OCI-LY3 (cell line): ENCODE measurements at regions not wholly inside any gene's neighbourhood (a gene's known extent, or its start where the extent isn't known, plus 50 kb on each side); places are given as distances from the start of the nearest gene placed in this dataset.

ENCODE experiments used
- H2AFZ ChIP-seq: fragments of 200-600, 300-600 bp; shearing (Covaris generic); 2 replicates; pipeline ENCODE4 v1.6.0; 2014; ENCODE audit warnings: antibody characterized with exemption, low read depth, low read length
- H3K27ac ChIP-seq: fragments of 200-600, 300-600 bp; sonication (generic); 2 replicates; pipeline ENCODE4 v1.5.1; 2014; ENCODE audit warnings: mild to moderate bottlenecking, low read length, moderate library complexity, mixed read lengths
- H3K27me3 ChIP-seq: fragments of 200-600, 300-600 bp; sonication (generic); 2 replicates; pipeline ENCODE4 v1.6.1; 2014; ENCODE audit warnings: low read depth, low read length, mixed read lengths
- H3K36me3 ChIP-seq: fragments of 200-600, 300-600 bp; sonication (generic); replicated peaks from 2 replicates; pipeline ENCODE3; 2014; ENCODE audit warnings: low read depth, low read length, mixed read lengths
- H3K4me1 ChIP-seq: fragments of 300-600, 200-600 bp; sonication (generic); 2 replicates; pipeline ENCODE4 v1.6.1; 2014; ENCODE audit warnings: low read length, mixed read lengths
- H3K4me2 ChIP-seq: fragments of 200-600, 300-600 bp; sonication (generic); 2 replicates; pipeline ENCODE4 v1.6.1; 2014; ENCODE audit warnings: low read length, mixed read lengths
- H3K4me3 ChIP-seq: fragments of 300-600, 200-600 bp; sonication (generic); 2 replicates; pipeline ENCODE4 v1.5.1; 2014; ENCODE audit warnings: antibody characterized with exemption, mild to moderate bottlenecking, low read length, moderate library complexity
- H3K79me2 ChIP-seq: fragments of 300-600, 200-600 bp; shearing (Covaris generic); 2 replicates; pipeline ENCODE4 v1.6.1; 2014; ENCODE audit warnings: mild to moderate bottlenecking, low read length, mixed read lengths
- H3K9ac ChIP-seq: fragments of 300-600, 200-600 bp; shearing (Covaris generic); 2 replicates; pipeline ENCODE4 v1.6.0; 2014; ENCODE audit warnings: mild to moderate bottlenecking, low read length, moderate library complexity
- H3K9me3 ChIP-seq: fragments of 200-600, 300-600 bp; shearing (Covaris generic); 2 replicates; pipeline ENCODE4 v1.6.1; 2014; ENCODE audit warnings: low read length, mixed read lengths; ENCODE audit not compliant: insufficient read depth
- H4K20me1 ChIP-seq: fragments of 200-600, 300-600 bp; sonication (generic); 2 replicates; pipeline ENCODE4 v1.6.1; 2016; ENCODE audit warnings: low read length, mixed read lengths; ENCODE audit not compliant: insufficient read depth
- CTCF ChIP-seq: fragments of 200-600, 300-600 bp; sonication (generic); IDR thresholded peaks from 2 replicates; pipeline ENCODE4 v1.5.1; 2014; ENCODE audit warnings: antibody characterized with exemption, low read length, low read depth
- EZH2phosphoT487 ChIP-seq: fragments of 200-600 bp; shearing (Covaris generic); IDR thresholded peaks from 2 replicates; pipeline ENCODE4 v1.6.1; 2018; ENCODE audit warnings: antibody characterized with exemption, mixed run types, low read depth

DNA sequence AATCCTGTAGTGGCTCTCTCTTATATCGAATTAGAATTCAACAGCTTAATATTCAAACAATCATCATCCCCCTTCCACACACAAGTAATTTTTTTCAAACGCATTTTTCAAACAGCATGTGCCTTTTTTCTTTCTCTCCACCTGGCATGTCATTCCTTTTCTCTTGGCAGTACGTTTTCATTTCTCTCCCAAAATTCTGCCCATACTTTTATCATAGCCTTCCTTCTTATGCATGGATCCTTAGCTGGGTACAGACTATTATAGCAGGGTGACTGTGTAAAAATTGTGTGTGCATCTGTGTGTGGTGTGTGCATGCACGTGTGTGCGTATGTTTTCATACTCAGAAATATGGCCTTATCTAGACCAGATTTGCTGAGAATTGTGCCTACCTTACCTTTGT, 184.3 kb downstream of the ZC3H11B start:
- Histone ChIP-seq H3K9me3 (no peaks in the 10 kb centered on the region), H3K9ac (no peak overlapping the region), H4K20me1 (no peaks in the 10 kb centered on the region), H3K4me2 (no peak overlapping the region), H3K4me3 (no peak overlapping the region), H3K36me3 (no peaks in the 10 kb centered on the region), H2AFZ (no peak overlapping the region), H3K79me2 (no peaks in the 10 kb centered on the region), H3K27me3 (no peaks in the 10 kb centered on the region), H3K4me1 (no peaks in the 10 kb centered on the region), H3K27ac (no peak overlapping the region)
- TF ChIP-seq CTCF (no peak), EZH2phosphoT487 (no peak)

DNA sequence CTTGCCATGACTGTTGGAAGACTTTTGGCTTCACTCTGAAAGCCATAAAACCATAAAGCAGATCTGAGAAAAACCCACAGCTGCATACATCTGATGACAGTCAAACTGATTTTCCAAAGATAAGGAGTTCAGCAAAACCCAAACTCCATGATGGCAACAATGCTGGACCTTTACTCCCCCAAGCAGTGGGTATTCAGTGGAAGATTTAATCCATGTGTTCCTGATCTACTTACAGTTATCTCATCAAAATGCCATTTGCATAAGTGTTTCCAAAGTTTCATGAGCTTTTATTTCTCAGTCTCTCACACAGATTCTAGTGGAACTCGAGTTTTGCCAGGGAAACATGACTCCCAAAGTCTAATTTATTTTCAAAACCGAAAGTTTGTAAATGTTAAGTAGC, 184.9 kb downstream of the ZC3H11B start:
- Histone ChIP-seq H3K4me1 (no peaks in the 10 kb centered on the region), H3K27ac (no peak overlapping the region), H3K27me3 (no peaks in the 10 kb centered on the region), H3K36me3 (no peaks in the 10 kb centered on the region), H3K4me2 (no peak overlapping the region), H3K4me3 (no peak overlapping the region), H3K9me3 (no peaks in the 10 kb centered on the region), H3K9ac (no peak overlapping the region), H2AFZ (no peak overlapping the region), H4K20me1 (no peaks in the 10 kb centered on the region), H3K79me2 (no peaks in the 10 kb centered on the region)
- no peak for TF ChIP-seq EZH2phosphoT487

DNA sequence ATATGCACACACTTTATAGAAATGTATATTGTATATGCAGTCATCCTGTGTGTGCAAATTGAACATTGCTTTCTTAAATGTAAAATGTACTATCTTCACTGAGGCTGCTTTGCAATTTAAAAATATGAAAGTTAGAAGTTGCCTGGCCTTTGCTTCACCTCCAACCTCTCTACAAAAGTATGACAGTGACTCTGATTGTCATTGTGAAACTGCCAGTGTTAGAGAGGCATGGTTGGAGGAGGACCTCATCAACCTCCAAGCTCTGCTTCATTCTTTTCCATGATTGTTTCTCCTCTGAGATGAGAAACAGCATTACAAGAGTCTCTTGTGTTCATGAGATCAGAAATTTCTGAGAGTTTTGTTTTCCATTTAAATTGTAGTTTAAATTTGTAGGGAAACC, 185.5 kb downstream of the ZC3H11B start:
- no peaks in the 10 kb centered on the region for H3K4me1 ChIP-seq
- no peaks in the 10 kb centered on the region for H3K27me3 ChIP-seq
- TF ChIP-seq EZH2phosphoT487 (no peak), CTCF (no peak)
- H2AFZ ChIP-seq = no peak overlapping the region
- no peak overlapping the region for H3K4me2 ChIP-seq
- H4K20me1 ChIP-seq = no peaks in the 10 kb centered on the region
- H3K9ac ChIP-seq = no peak overlapping the region
- H3K79me2 ChIP-seq = no peaks in the 10 kb centered on the region
- no peaks in the 10 kb centered on the region for H3K9me3 ChIP-seq
- H3K27ac ChIP-seq = no peak overlapping the region
- no peak overlapping the region for H3K4me3 ChIP-seq
- H3K36me3 ChIP-seq = no peaks in the 10 kb centered on the region

DNA sequence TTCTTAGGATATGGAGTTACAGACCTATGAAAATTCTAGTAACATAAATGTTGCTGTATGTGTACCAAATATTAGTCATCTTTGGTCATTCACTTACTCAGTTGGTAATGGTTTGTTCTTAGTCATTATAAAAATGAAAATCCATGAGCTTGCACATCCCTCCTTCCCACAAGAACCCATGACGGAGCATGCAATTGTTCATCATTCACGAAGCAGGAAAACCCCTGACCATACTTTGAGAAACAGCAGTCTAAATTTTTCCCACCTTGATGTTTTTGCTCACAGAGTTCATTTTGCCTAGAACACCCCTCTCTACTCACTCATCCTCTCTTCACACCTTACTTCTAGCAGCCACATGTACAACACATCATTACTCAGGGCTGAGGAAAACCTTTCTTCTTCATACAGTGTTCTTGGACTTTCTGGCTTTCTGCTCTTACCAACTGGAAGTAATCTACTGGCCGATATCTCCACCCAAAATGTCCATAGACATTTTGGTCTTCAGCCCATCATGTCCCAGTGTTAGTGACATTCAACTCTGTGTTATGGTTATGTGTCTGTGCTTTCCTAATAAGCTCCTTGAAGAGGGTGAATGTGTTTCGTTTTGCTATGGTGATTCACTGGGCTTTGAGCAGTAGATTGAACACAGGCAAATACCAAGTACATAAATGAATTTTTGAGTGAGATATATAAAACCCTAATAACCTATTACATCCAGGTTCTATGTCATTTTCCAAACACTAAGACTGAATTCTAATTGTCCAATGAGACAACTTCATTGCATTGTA, 189.9 kb downstream of the ZC3H11B start:
- Histone ChIP-seq H3K27ac (no peak overlapping the region), H3K36me3 (no peaks in the 10 kb centered on the region), H3K4me3 (no peak overlapping the region), H3K4me2 (no peak overlapping the region), H3K9ac (no peak overlapping the region), H3K4me1 (no peaks in the 10 kb centered on the region), H3K27me3 (no peaks in the 10 kb centered on the region), H2AFZ (no peak overlapping the region), H4K20me1 (no peaks in the 10 kb centered on the region), H3K79me2 (no peaks in the 10 kb centered on the region), H3K9me3 (no peaks in the 10 kb centered on the region)
- TF ChIP-seq CTCF (no peak), EZH2phosphoT487 (no peak)
